GM21423 (cell line): ENCODE measurements at regions not wholly inside any gene's neighbourhood (a gene's known extent, or its start where the extent isn't known, plus 50 kb on each side); places are given as distances from the start of the nearest gene placed in this dataset.

Source experiments
- ATAC-seq: cut with Tn5 transposase; IDR thresholded peaks from one replicate; pipeline ENCODE4 v1.9.1; 2021; ENCODE audit warnings: mild to moderate bottlenecking, moderate library complexity; ENCODE audit not compliant: unreplicated experiment

GRCh38 chr13:95445131-95445530 lies 107.4 kb upstream of the CLDN10 start:
- no peak for ATAC-seq

GRCh38 chr13:95447814-95448213 lies 104.7 kb upstream of the CLDN10 start:
- ATAC-seq = no peak

GRCh38 chr13:95451656-95452055 lies 100.9 kb upstream of the CLDN10 start:
- ATAC-seq = no peak

DNA sequence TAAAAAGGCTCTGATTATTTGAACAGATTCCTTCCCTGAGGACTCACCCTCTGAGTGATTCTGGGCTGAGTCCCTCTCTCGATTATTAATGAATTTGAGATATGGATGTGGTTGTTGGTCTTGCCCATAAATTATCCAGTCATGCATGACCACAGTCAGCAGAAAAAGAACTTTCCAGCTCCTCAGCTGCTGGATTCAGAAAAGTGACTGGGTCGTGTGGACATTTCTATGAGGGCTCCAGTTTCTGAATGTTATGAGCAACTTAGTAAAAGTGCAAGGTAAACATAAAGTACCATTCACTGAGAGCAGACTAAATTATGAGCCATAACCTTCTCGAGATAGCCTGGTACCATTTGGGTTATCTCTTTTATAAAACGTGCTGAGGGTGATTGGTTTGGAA lies 100.1 kb upstream of the CLDN10 start:
- ATAC-seq = no peak

GRCh38 chr13:95455782-95456181 lies 96.7 kb upstream of the CLDN10 start:
- no peak for ATAC-seq

GRCh38 chr13:95456815-95457214 lies 95.7 kb upstream of the CLDN10 start:
- no peak for ATAC-seq

DNA sequence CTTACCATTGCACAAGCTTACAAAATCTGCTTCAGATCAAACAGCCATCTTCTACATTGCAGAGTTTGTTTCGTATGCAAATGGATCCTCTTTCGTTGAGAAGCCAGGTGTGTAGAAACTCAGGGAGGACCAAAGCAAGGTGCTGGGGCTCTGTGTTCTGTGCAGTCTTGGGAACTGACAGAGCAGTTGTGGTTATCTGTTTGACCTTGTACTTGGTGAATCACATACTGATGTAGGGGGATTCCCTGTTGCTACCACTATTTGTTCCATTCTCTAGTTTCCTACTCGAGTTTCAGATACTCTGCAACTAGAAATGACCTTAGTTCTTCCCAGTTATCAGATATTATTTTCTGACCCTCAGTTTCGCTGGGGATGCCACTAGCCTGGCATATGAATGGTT lies 95.2 kb upstream of the CLDN10 start:
- ATAC-seq = peak; percentile 99

GRCh38 chr13:95462801-95463200 lies 89.7 kb upstream of the CLDN10 start:
- no peak for ATAC-seq

- no peak for ATAC-seq
Measured at GRCh38 chr13:95463531-95463930, 89.0 kb upstream of the CLDN10 start.

DNA sequence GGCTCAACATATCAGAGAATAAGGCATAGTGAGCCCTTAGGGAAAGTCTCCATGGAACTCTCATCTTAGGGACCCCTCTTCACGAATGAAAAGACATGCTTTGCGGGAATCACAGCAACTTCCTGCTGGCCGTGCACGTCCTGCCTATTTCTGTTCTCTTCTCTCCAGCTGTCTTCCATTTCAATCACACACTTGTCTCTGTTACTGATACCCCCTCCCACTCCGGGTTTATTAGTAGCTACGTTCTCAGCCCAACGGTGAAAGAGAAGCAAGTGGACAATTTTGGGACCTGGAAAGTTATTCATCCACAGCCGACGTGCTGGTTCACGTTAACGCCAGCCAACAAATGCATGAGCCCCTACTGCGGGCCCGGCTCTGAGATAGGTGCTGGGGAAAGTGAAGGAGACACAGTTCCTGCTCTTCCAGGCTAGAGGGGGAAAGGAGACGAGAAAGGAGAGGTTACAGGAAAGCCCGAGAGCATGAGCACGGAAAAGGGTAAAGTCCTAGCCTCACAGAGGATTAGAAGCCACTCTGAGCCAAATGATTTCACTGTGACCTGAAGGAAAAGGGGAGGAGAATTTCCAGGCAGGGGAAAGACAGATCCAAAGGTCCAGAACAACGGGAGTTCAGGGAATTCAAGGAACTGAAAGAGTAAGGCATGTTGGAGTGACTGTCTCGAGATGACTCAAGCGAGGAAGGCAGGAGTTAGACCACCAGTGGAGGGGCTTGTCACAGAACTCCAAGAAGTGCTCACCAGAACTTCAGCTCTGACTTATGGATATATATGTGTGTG lies 81.8 kb upstream of the CLDN10 start:
- no peak for ATAC-seq

DNA sequence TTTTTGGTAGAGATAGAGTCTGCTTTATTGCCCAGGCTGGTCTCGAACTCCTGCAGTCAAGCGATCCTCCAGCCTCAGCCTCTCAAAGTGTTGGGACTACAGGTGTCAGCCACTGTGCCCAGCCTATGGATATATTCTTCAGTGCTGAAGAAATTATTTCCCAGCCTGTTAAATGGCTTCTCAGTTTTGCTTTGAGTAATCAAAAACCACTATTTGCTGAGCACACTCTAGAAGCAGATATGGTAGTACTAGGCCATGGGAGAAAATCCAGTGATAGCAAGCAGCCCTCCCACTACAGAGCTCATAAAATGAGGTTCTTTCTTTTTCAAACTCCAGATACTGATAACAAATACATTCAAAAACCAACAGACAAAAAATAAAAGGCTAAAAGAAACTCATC lies 80.6 kb upstream of the CLDN10 start:
- ATAC-seq = no peak

- no peak for ATAC-seq
Measured at GRCh38 chr13:95474992-95475391, 77.5 kb upstream of the CLDN10 start.

DNA sequence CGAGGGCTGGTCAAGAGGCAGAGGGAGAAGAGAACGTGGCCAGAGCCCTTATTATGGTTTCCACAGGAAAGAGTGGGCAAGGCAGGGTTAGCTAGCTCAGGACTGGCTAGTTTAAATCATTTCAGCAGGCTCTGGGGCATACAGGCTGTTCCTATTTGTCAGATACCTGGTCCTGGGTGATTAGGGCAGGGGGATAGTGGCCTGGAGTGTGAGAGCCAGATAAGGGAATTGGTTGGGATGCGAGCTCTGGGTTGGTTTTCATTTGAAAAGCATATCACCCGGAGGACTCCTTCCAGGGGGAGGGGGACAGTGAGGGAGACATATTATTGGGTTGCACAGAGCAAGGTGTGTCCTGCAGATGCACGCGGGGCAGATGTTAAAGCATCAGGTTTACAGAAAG lies 75.3 kb upstream of the CLDN10 start:
- ATAC-seq = no peak

GRCh38 chr13:95479731-95480130 lies 72.8 kb upstream of the CLDN10 start:
- peak; percentile 19 for ATAC-seq

DNA sequence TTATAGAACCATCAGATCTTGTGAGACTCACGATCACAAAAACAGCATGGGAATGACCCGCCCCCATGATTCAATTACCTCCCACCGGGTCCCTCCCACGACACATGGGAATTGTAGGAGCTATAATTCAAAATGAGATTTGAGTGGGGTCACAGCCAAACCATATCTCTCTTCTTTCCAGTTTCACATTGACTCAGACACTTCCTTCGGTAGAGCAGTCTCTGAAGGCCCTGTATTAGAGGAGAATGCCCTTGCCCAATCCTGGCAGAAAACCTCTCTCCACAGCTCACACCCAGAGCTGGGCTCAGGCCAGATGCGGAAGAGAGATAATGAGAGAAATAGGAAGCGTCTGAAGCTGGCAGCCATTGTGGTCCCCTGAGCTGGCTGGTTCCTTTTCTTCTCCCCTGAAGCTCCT lies 72.4 kb upstream of the CLDN10 start:
- ATAC-seq = peak; percentile 64

- no peak for ATAC-seq
Measured at GRCh38 chr13:95480791-95481780, 71.4 kb upstream of the CLDN10 start.

DNA sequence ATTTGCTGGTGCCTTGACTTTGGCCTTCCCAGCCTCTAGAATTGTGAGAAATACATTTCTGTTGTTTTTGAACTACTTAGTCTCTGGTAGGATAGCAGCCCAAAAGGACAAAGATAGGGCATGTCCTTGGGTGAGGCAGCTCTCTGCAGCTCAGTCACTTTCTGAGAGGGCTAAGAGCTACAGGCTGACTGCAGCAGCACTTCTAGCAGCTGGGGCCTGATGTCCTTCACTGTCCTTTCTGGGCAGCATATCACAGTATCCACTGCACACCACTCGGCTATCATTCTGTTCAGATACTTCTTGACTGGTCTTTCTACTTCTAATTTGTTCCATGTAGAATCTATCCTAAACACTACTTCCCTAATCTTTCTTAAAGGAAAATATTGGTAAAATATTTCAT lies 68.5 kb upstream of the CLDN10 start:
- ATAC-seq = no peak

GRCh38 chr13:95485045-95485517 lies 67.4 kb upstream of the CLDN10 start:
- ATAC-seq = no peak

DNA sequence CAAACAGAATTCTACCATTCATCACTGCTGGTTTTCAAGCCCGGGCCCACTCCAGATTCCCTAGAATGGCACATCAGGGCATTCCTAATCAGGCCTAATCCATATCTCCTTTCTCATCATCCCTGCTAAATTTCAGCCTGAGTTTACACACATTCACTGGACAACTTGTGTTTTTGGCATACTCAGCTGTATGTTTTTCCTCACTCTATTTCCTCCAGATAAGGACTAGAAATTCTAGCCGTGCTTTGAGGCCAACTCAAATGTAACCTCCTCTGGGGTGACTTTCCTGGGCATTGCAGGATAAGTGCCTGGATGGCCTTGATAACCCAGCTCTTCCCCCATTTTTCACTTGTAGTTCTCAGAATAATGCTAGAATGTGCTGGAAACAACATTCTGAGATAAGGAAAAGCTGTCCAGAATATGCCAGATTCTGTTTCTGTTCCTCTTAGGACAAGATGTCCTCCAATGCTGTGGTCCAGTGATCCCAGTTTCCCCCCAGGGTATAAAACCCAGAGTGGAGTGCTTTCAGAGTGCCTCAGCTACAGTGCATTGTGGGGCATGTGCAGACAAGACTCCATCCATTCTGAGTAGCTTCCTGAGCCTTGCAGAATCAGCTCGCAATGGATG lies 66.9 kb upstream of the CLDN10 start:
- ATAC-seq = no peak

GRCh38 chr13:95492044-95492801 lies 60.3 kb upstream of the CLDN10 start:
- no peak for ATAC-seq
